GM19043 (cell line): ENCODE measurements at regions not wholly inside any gene's neighbourhood (a gene's known extent, or its start where the extent isn't known, plus 50 kb on each side); places are given as distances from the start of the nearest gene placed in this dataset.

Experiments used
- ATAC-seq: cut with Tn5 transposase; IDR thresholded peaks from one replicate; pipeline ENCODE4 v1.9.1; 2021; ENCODE audit warnings: low read depth; ENCODE audit not compliant: unreplicated experiment

DNA sequence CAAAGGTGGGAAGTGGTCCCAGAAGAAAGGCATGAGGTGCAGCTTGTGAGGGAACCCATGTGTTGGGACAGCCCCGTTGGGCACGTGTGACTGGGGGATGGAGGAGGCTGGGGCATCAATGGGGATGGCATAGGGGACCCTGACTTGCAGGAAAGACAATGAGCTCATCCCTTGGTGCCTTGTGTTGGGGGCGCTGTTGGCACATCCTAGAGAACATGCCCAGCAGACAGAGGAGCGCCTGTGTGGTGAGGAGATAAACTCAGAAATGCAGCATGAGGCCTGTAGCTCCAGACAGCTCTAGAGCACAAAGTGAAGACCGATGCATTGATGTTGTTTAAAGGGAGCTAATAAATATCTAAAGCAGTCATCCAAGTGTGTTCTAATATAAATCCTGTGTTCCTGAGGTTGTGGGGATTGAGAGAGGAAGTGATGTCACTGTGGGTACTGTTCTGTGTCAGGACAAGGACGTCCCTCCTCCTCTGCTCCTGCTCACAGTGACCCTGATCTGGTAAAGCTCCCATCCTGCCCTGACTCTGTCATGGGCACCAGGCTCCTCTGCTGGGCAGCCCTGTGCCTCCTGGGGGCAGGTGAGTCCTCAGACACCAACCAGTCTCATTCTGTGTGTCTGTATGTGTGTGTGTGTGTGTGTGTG is 126.1 kb upstream of the PRSS58 start:
- ATAC-seq, result peak; percentile 38

DNA sequence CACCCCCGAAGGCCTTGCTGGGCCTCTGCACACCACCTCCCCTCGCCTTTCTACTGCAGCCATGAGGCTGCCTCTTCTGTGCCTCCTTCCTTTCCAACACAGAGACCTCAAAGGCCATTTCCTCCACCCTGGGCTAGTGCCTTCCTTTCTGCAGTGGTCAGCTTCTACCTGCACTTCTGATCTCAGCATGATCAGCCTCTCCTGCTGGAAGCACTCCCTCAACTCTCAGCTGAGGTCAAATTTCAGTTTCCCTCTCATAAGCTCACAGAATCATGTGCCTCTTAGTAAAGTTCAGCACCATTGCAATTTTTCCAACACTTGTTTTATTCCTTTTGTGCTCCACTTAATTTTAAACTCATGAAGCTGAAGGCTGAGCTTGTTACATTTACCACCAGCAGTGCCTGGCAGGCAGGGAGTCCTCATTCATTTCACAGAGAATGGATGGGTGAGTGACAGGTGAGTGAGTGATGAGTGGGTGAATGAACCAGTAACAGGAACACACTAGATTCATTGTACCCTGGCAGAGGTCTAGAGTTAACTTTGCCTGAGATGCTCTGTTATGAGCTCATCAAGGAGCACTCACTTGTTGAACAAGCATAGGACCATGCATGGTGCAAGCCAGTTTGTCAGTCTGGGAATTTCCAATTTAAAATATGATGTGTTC is 124.0 kb upstream of the PRSS58 start:
- ATAC-seq, result no peak

DNA sequence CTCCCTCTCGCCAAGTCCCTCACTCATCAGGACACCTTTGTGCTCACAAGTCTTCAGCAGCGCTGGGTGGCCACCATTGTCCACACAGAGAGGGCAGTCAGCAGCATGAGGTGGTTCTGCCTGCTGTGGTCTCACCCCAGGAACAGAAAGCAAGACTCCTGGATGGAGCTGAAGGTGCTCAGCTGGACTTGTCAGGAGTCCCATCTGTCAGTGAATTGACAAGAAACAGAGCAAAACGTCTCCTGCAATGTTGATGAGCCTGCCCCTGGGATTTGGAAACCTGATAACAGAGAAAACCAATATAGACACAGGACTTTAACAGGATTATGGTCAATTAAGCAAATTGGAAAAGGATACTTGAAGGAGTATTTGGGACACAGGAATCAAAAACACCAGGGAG is 122.2 kb upstream of the PRSS58 start:
- no peak for ATAC-seq

DNA sequence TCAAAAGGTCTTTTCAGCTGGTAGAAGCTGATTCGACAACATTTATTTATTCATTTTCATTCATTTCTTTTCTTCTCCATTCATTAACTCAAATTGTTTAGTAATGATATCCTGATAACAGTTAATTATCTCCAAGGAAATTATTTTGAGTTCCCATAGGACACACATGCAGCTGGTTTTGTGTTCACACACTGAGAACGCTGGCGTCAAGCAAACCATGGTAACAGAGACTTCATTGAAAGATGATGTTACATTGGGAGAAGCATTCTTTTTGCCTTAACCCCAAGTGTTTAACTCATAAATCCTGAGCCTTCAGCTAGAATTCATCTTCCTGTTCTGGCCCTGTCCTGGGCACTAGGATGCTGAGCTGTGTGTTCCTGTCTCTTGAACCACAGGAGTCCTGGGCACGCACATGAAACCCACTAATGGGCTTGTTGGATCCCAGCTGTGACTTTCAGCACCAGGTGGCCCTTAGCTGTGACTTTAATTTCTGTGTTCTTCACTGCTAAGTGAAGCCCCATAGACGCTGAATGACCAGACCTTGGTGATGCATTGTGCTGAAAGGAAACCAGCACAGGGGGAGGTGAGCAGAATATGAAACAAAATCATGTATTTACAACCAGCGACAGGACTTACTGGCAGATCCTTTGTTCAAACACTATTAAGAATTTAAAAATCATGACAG is 121.5 kb upstream of the PRSS58 start:
- ATAC-seq, result no peak

DNA sequence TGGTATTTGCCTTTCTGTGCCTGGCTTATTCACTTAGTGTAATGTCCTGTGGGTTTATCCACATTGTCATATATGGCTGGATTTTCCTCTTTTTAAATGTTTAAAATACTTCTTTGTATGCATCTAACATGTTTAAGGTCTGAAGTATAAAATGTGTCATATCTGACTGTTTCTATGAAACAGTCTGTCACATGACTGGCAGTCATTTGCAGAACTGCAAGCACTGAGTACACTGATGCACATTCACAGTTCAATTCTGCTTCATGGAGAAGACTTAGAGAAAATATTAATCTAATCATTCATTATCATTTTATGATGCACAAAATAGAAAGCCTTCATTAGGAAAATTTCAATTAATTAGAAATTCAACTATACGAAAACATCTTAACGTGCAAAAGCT is 119.7 kb upstream of the PRSS58 start:
- ATAC-seq, result no peak

DNA sequence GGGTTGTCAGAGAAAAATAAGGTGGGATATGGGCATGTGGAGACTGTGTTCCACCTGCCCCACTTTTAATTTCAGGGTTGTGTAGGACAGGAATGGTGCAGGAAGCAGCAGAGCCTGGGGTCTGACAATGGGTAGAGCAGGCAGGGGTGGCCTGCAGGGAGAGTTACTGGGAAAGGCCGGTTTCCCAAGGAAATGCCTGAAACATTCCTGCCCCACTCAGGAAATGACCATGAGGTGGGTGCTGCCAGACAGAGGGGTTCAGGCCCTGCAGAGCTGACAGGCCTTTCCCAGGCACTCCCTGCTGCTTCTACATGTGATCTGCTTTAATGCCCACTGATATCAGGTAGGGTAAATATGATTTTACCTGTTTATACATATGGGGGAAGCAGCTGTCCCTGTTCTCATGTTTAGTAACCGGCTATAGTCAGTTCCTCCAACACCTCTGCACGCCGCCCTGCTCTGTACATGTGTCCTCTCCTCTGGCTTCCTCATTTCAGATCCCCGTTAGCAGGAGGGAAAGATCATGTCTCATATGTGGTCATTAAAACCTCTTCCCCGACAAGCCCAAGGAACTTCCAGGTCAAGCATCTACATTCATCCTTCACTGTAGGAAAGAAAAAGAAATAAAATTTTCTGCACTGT is 118.6 kb upstream of the PRSS58 start:
- no peak for ATAC-seq

DNA sequence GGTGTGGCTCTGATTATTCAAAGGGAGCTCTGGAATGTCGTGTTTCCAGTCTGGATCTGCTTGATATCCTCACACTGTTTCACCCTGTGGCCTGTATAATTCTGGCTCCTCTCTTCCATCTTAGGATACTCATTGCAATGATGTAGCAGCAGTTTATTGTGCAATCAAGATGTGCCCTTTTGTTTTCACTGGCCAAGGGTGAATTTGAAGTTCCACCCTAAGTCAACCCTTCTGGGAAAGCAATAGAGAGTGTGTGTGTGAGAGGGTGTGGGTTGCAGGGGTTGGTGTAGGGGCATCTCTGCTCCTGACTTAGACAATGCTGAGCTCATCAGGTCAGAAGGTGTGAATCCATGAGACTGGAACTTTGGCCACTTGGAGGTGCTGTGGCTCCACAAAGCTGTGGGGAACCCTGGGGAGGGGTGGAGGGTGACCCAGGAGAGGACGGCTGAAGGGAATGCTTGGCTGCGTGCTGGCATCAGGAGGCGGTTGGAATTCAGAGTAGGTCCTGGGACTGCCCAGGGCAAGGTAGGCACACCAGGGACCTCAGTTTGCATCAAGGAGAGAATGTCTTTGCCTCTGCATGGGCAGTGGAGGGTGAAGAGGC is 118.0 kb upstream of the PRSS58 start:
- no peak for ATAC-seq

DNA sequence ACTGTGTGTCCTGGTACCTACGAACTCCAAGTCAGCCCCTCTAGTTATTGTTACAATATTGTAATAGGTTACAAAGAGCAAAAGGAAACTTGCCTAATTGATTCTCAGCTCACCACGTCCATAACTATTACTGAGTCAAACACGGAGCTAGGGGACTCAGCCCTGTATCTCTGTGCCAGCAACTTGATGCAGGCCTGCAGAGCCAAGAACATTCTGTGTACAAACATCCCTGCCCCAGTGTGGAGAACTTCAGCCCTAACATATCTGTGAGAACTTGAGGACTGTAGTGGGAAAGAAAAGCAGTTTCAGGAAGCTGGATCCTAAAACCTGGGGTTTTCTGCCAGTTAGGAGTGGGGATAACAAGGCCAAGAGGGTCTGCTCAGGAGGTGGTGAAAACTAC is 114.9 kb upstream of the PRSS58 start:
- no peak for ATAC-seq

DNA sequence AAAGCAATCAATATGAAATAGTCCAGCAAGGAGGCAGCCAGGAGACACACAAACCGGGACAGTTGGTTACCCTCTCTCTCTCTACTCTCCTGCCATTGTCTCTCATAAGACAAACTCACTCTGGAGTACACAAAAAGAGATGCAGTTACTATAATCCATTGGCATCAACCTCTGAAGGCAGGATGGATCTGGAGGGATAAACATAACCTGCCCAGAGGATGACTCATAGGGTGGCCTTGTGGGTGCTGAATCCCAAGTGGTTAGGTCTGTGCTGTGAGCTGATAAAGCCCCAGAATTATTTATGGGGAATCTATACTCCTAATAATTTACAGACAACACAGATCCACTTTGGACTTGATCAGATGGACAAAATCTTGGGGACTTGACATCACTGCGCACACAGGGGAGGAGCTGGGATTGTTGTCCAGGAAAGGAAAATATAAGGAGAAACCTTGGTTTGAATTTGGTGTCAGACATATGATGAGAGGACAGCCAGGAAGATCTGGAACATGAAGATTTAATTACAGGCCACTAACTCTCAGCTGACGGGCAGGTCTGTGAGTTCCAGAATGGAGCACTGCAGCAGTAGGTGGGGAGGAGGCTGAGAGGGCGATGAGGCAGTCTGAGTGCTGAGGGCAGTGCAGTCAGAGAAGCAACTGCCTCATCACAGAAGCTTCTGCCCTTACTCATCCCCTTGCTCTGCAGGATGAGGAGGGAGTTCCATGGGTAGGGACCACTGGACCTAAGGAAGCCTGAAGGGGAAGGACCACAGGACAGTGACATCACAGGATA is 113.9 kb upstream of the PRSS58 start:
- ATAC-seq, result no peak

DNA sequence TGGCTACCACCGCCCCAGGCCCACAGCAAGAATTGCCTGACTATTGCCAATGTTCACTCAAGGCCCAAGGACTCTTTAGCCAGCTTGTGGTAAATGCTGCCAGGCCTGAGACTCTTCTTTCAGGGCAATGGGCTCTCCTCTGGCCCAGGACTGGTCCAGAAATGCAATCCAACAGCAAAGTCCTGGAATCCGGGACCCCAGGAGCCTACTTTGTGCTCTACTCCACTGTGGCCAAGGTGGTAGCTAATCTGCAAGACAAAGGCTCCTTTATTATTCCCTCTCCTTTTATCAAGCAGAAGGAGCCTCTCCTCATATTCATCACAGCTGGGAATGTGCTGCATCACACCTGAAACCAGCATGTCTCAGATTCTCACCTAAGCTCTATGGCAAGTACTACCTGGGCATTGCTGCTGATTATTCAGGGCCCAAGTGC is 107.6 kb upstream of the PRSS58 start:
- ATAC-seq, result no peak

DNA sequence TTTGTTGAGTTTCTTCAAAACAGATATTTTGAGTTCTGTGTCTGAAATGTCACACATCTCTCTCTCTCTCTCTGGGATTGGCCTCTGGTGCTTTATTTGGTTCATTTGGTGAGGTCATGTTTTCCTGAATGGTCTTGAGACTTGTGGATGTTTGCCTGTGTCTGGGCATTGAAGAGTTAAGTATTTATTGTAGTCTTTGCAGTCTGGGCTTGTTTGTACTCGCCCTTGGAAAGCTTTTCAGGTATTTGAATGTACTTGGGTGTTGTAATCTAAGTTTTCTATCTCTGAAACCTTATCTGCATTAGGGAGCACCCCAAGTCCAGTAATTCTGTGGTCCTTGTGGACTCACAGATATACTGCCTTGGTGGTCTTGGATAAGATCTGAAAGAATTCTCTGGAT is 106.7 kb upstream of the PRSS58 start:
- ATAC-seq, result no peak

DNA sequence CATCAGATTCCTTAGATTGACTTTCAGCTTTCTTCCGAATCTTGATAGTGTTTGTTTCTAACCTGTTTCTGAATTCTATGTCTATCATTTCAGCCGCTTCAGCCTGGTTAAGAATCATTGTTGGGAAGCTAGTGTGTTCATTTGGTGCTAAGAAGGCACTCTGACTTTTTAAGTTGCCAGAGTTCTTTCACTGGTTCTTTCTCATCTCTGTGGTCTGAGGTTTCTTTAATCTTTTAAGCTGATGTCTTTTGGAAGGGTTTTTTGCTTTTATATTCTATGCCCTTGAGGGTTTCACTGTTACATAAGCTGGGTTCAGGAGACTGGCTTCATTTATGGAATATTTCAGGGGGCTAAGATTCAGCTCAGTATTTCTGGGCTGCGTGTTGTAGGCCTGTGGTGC is 104.5 kb upstream of the PRSS58 start:
- ATAC-seq, result no peak

DNA sequence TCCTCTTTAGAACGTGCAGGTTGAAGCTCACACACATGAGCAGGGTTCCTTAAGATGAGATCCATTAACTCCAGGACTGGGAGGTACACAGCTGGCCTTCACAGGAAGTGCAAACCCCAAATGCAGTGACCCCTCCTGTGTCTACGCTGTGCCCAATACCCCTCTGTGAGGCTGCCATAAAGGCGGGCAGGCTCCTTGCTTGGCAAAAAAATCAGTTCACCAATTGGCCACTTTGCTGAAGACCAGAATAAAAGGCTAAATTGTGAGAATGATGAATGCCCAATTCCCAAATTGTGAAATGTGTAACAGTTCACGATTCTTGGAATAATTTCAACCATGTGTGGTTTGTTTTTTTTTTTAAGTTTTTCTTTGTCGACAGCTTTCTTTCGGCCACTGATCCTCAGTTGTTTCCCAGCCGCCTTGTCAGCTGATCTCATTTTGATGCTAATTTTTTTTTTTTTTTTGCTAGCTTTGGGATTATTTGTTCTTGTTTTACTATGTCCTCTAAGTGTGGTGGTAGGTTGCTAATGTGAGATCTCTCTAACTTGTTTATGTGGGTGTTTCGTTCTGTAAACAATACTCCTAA is 101.9 kb upstream of the PRSS58 start:
- ATAC-seq, result no peak

DNA sequence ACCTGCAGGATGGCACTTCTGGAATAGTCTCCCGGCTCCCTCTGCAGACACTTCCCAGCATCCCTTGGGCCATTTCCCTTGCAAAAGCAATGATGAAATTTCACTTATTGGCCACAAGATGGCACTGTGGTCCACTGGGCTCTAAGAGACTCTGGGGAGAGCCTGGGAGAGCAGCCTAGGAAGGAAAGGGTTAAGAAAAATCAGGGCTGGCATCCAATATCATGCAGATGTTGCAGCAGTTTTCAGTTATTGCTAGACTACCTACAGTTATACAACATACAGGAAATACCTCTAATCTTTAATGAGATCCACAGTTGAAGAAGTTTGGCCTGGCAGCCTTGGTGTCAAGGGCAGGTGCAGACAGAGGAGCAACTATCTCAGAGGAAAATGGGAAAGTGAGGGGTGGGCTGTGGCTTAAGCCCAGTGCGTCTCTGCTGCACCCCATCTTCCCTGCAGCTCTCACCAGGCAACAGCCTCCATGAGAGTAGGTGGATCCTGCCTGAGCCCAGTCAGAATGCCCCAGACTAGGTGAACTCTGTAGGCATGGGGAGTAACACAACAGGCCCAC is 100.2 kb upstream of the PRSS58 start:
- ATAC-seq, result peak; percentile 89

DNA sequence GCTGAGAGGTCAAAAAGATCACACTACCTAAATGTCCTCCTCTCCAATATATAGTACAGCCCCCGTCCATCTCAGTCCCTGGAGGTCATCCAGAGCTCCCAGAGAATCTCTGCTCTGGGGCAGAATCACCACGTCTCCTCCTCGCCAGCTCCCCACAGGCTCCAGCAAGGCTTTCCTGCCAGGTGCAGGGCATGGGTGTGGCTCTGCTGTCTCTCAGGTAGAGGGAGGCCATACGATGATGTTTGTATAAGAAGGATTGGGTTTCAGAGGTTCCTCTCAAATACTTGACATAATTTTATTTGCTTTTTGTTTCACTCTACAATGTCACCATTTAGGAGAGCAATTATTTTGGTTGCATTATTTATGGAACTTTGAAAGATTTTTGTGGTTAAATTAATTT is 98.3 kb upstream of the PRSS58 start:
- no peak for ATAC-seq

DNA sequence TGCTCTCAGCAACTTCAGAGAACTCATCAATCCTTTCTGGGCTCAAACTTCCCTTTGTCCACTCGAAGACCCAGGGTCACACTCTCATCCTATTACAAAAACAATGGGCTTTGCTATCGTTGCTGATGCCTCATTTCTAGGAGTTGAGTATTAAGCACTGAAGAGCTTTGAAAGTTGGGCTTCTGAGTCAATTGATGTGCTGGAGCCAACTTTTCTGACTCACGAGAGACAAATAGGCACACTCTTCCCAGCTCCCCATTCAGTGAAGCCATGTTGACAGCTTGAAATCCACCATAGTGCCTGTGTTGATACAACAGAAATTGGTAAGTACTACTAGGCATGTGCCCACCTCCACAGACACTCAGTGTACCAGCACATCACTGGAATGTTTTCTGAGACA is 97.5 kb upstream of the PRSS58 start:
- no peak for ATAC-seq

DNA sequence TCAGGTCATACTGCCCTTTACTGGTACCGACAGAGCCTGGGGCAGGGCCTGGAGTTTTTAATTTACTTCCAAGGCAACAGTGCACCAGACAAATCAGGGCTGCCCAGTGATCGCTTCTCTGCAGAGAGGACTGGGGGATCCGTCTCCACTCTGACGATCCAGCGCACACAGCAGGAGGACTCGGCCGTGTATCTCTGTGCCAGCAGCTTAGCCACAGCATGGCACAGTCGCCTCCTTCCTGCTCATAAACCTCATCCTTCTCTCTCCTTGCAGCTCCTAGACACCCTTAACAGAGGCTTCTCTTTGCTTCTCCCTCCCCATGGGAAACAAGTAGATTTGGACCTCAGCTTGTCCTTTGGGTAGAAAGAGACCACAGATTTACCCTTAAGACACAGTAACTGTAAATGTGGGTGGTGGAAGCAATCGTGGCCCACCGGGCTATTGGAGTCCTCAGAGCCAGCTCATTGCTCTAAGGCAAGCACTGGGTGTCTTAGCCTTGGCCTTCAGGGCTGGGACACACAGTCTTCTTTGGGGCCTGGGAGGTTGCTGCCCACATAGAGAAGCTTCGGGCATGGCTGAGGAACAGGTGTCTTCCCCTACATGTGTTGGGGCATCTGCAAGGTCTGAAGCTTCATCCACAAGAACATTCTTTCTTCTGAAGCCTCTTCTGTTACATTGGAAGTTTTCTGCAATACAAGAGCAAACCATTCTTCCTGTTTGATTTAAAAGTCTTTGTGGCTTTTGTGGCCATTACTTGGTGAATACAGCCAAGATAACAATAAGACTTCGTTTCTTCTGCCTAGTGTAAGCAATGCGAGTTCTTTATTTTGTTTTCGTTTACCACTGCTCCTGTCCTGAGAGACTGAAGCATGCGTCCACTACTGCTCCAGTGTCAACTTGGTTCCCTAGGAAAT is 95.5 kb upstream of the PRSS58 start:
- ATAC-seq, result no peak

DNA sequence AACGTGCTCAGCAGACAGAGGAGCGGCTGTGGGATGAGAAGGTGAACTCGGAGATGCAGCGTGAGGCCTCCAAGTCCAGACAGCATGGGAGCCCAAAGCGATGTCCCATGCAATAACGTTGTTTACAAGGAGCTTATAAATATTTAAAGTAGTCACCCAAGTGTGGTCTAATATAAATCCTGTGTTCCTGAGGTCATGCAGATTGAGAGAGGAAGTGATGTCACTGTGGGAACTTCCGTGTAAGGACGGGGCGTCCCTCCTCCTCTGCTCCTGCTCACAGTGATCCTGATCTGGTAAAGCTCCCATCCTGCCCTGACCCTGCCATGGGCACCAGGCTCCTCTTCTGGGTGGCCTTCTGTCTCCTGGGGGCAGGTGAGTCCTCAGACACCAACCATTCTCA is 94.7 kb upstream of the PRSS58 start:
- ATAC-seq, result no peak

DNA sequence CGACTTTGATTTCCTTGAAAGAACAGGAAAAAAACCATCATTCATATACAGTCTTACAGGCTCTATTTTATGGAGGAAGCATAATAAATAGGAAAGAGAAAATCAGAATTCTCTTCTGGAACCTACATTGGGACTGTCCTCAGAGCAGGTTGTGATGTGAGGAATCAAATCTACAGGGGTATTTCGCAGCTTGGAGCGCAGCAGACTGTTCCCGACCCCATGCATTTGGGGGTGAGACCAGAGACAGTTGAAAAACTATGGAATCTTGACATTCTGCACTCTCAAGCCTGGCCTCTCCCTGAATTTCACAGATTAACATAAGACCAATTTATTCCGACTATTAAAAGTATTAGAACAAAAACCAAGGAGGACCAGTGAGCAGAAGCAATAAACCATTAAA is 93.3 kb upstream of the PRSS58 start:
- no peak for ATAC-seq
